ENCODE measurements at regions not wholly inside any gene's neighbourhood (a gene's known extent, or its start where the extent isn't known, plus 50 kb on each side); places are given as distances from the start of the nearest gene placed in this dataset.

- no peak for DNase-seq
These were observed 98.6 kb downstream of the FHDC1 start for GRCh38 chr4:153034681-153035080.

GRCh38 chr4:153036931-153037482, 100.9 kb downstream of the FHDC1 start:
- DNase-seq: no peak

GRCh38 chr4:153038623-153039311, 102.6 kb downstream of the FHDC1 start:
- no peak for DNase-seq

- DNase-seq: no peak
These were observed 103.5 kb downstream of the FHDC1 start for GRCh38 chr4:153039542-153040185.

- DNase-seq: no peak
These were observed 104.6 kb downstream of the FHDC1 start for GRCh38 chr4:153040677-153041076.

GRCh38 chr4:153044036-153044435, 107.9 kb downstream of the FHDC1 start:
- DNase-seq: no peak

- DNase-seq: no peak
These were observed 109.2 kb downstream of the FHDC1 start for GRCh38 chr4:153045111-153045982.

- no peak for DNase-seq
These were observed 122.5 kb downstream of the FHDC1 start for GRCh38 chr4:153058671-153059060.

- no peak for DNase-seq
These were observed 124.1 kb downstream of the FHDC1 start for GRCh38 chr4:153060196-153060595.

- no peak for DNase-seq
These were observed 125.8 kb downstream of the FHDC1 start for GRCh38 chr4:153061971-153062370.

- DNase-seq: no peak
These were observed 126.6 kb downstream of the FHDC1 start for GRCh38 chr4:153062652-153063168.

- no peak for DNase-seq
These were observed 127.4 kb downstream of the FHDC1 start for GRCh38 chr4:153063490-153063889.

- DNase-seq: no peak
These were observed 128.4 kb downstream of the FHDC1 start for GRCh38 chr4:153064571-153064970.

- no peak for DNase-seq
These were observed 129.2 kb downstream of the FHDC1 start for GRCh38 chr4:153065276-153065675.

GRCh38 chr4:153067376-153067775, 131.3 kb downstream of the FHDC1 start:
- no peak for DNase-seq

- DNase-seq: no peak
These were observed 132.6 kb downstream of the FHDC1 start for GRCh38 chr4:153068751-153069150.

- no peak for DNase-seq
These were observed 132.2 kb upstream of the TRIM2 start for GRCh38 chr4:153071958-153072598.

- no peak for DNase-seq
These were observed 131.6 kb upstream of the TRIM2 start for GRCh38 chr4:153072661-153073060.

GRCh38 chr4:153074486-153074885, 129.8 kb upstream of the TRIM2 start:
- DNase-seq: no peak

GRCh38 chr4:153074936-153075630, 129.2 kb upstream of the TRIM2 start:
- no peak for DNase-seq

- no peak for DNase-seq
These were observed 128.3 kb upstream of the TRIM2 start for GRCh38 chr4:153075836-153076518.
